Dermis blood vessel endothelial cell (primary cell): ENCODE measurements at regions not wholly inside any gene's neighbourhood (a gene's known extent, or its start where the extent isn't known, plus 50 kb on each side); places are given as distances from the start of the nearest gene placed in this dataset.
"Not testable (repeated sequence)": the region's sequence is repeated elsewhere in the genome, so short reads cannot be mapped to it uniquely, and the experiment has no call there.

Experiments
- DNase-seq: peaks from one replicate; pipeline ENCODE4 v3.0.0; 2010

DNA sequence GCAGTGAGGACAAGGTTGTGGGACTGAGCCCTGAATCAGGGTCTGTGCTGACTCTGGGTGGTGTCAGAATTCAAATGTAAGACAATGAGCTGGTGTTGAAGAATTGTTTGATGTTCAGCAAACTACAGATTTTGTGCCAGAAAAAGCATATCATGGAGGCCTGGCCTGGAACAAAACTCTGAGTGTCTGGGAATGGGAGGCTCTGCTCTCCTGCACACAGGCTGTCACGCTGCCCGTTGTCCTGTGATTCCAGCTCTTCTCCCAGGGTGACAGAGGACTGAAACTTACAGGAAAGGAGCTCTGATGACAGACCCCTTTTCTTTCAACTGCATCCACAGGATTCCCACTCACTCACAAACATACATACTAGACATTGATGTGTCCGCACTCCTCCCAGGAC, 120.1 kb downstream of the ZNF486 start:
- no peak for DNase-seq

DNA sequence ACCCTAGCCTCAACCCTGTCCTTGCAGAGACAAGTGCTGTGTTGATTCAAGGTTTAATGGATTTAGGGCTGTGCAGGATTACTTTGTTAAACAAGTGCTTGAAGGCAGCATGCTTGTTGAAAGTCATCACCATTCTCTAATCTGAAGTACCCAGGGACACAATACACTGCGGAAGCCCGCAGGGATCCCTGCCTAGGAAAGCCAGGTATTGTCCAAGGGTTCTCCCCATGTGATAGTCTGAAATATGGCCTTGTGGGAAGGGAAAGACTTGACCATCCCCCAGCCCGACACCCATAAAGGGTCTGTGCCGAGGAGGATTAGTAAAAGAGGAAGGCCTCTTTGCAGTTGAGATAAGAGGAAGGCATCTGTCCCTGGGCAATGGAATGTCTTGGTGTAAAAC, 118.9 kb downstream of the ZNF486 start:
- not testable (repeated sequence) for DNase-seq

DNA sequence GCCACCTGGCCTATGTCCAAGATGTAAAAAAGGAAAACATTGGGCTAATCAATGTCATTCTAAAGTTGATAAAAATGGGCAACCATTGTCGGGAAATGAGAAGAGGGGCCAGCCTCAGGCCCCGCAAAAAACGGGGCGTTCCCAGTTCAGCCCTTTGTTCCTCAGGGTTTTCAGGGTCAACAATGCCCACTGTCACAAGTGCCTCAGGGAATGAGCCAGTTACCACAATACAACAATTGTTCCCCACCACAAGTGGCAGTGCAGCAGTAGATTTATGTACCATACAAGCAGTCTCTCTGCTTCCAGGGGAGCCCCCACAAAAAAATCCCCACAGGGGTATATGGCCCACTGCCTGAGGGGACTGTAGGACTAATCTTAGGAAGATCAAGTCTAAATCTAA, 112.5 kb downstream of the ZNF486 start:
- no peak for DNase-seq

DNA sequence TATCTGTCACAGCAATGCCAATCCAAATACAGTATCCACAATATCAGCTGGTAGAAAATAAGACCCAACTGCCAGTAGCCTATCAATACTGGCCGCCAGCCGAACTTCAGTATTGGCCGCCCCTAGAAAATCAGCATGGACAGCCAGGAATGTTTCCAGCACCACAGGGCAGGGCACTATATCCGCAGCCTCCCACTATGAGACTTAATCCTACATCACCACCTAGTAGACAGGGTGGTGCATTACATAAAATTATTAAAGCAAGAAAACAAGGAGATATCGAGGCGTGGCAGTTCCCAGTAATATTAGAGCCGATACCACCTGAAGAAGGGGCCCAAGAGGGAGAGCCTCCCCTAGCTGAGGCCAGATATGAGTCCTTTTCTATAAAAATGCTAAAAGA, 111.3 kb downstream of the ZNF486 start:
- no peak for DNase-seq

DNA sequence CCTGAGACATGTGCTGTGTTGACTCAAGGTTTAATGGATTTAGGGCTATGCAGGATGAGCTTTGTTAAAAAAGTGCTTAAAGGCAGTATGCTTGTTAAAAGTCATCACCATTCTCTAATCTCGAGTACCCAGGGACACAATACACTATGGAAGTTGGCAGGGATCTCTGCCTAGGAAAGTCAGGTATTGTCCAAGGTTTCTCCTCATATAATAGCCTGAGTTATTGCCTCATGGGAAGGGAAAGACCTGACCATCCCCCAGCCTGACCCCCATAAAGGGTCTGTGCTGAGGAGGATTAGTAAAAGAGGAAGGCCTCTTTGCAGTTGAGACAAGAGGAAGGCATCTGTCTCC, 109.7 kb downstream of the ZNF486 start:
- not testable (repeated sequence) for DNase-seq

DNA sequence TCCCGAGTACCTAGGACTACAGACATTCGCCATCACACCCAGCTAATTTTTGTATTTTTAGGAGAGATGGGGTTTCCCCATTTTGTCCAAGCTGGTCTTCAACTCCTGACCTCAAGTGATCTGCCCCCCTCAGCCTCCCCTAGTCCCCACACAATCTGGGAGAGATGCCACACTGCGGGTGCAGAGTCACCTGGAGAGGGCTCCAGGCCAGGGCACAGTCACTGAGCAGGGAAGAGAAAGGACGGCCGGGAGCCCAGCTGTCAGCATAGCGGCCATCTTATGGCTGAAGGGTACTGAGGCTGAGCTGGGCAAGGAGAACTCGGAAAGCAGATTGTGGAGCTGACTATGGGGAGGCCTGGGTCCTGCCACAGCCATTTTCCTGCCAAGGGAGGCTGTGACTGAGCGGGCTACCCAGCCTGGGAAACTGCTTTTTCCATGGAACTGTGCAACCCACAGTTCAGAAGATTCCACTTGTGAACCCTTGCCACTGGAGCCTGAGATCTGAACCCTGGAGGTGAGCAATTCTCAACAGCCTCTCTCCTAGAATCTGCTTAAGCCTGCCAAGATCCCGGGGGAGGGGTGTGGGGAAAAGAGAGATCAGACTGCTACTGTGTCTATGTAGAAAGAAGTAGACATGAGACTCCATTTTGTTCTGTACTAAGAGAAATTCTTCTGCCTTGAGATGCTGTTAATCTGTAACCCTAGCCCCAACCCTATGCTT, 109.2 kb downstream of the ZNF486 start:
- no peak for DNase-seq

DNA sequence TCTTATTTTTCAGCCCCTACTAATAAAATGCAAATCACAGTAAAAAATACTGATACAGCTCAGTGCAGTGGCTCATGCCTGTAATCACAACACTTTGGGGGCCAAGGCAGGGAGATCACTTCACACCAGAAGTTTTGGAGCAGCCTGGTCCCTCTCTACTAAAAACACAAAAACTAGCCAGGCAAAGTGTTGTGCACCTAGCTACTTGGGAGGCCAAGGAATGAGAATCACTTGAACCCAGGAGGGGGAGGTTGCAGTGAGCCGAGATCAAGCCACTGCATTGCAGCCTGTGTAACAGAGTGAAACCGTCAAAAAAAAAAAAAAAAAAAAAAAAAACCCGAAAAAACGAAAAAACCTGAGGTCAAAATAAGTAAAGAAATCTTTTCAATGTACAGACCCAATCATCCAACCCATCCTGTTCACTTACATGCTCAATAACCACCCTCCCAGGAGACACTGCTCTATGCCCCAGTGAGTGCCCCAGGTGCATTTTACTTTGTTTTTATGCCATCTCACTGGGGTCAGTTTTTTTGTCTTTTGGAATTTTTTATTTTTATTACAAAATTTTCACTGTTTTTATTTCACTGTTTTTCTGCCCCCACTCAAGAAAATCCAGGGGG, 107.0 kb downstream of the ZNF486 start:
- no peak for DNase-seq

DNA sequence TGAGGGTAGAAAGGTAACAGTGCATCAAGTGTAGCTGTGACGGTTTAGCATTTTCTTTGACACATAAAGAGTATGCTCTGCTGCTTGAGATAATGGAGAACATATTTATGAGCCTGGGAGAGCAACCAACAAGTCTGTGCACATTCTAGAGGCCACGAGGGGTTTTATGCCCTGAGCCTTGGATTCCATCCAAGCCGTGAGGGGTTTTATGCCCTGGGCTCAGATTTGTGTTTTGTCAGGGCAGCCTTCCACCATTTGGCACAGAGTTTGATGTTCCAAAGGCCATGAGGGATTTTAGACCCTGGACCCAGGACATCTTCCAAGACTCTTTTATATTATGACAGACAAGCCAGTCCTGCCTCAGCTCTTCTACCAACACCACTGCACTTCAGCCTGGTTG, 106.4 kb downstream of the ZNF486 start:
- no peak for DNase-seq

DNA sequence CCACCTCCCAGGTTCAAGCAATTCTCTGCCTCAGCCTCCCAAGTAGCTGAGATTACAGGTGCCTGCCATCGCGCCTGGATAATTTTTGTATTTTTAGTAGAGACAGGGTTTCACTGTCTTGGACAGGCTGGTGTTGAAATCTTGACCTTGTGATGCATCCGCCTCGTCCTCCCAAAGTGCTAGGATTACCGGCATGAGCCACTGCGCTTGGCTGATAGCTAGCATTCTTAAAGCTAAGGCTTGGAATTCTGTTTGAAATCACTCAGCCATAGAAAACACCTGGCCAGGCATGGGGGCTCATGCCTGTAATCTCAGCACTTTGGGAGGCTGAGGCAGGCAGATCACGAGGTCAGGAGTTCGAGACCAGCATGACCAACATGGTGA, 105.6 kb downstream of the ZNF486 start:
- DNase-seq = not testable (repeated sequence)

DNA sequence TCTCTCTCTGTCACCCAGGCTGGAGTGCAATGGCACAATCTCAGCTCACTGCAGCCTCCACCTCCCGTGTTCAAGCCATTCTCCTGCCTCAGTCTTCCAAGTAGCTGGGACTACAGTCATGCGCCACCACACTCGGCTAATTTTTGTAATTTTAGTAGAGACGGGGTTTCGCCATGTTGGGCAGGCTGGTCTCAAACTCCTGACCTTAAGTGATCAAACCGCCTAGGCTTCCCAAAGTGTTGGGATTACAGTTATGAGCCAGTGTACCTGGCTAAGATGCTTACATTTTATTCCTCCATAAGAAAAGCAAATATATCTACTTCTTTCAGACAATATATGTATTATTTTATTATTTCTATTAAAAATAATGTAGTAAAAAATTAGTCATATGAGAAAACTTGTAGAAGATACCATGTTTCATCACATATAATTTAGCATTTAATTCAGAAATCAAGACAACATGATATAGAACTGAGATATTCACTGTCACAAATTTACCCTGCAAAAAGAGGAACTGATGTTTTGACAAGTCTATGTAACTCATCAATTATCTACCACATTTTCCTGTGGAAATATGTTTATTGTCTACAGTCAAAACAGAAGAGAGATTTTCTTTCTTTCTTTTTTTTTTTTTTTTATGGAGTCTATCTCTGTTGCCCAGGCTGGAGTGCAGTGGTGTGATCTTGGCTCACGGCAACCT, 105.1 kb downstream of the ZNF486 start:
- not testable (repeated sequence) for DNase-seq

DNA sequence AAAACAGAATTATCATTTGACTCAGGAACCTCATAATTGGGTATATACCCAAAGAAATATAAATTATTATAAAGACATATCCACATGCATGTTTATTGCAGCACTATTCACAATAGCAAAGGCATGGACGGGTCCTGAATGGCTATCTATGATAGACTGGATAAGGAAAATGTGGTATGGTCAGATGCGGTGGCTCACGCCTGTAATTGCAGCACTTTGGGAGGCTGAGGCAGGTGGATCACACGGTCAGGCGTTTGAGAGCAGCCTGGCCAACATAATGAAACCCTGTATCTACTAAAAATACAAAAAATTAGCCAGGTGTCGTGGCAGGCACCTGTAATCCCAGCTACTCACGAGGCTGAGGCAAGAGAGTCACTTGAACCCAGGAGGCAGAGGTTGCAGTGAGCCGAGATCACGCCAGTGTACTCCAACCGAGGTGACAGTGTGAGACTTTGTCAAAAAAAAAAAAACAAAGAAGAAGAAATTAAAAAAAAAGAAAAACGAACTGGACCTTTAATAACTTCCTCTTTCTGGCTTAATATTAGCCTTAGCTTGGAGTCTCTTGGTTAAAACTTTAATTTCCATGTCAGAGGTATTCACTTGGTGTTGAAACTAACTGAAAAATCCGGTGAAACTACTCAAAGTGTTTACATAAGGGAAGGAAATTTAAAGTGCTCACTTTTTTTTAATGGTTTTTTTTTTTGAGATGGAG, 104.4 kb downstream of the ZNF486 start:
- DNase-seq = no peak

DNA sequence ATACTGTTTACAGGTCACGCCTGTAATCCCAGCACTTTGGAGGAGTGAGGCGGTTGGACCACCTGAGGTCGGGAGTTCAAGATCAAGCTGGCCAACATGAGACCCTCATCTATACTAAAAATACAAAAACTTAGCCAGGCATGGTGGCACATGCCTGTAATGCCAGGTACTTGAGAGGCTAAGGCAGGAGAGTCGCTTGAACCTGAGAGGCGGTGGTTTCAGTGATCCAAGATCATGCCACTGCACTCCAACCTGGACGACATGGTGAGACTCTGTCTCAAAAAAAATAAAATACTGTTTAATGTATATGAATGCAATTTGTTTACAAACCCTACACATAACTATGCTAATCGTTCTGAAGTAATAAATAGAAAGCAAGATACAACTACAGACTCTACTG, 102.4 kb downstream of the ZNF486 start:
- DNase-seq = no peak

DNA sequence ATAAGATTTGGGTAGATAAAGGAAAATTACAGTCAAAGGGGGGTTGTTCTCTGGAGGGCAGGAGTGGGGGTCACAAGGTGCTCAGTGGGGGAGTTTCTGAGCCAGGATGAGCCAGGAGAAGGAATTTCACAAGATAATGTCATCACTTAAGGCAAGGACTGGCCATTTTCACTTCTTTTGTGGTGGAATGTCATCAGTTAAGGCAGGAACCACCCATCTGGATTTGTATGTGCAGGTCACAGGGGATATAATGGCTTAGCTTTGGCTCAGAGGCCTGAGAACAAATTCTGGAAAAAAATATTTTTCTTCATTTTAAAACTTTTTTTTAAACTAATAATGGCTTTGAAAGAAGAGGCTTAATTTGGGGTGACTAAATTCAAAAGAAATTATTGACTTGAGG, 94.5 kb downstream of the ZNF486 start:
- DNase-seq = not testable (repeated sequence)

DNA sequence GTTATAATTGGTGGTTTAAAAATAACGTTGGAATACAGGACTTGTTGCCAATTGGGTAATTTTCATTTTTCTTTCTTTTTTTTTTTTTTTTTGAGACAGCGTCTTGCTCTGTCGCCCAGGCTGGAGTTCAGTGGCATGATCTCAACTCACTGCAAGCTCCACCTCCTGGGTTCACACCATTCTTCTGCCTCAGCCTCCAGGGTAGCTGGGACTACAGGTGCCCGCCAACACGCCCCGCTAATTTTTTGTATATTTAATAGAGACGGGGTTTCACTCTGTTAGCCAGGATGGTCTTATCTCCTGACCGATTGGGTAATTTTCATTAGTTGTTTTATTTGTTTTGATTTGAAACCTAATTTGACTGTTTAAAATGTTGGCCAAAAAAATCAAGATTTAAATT, 93.7 kb downstream of the ZNF486 start:
- DNase-seq = not testable (repeated sequence)

DNA sequence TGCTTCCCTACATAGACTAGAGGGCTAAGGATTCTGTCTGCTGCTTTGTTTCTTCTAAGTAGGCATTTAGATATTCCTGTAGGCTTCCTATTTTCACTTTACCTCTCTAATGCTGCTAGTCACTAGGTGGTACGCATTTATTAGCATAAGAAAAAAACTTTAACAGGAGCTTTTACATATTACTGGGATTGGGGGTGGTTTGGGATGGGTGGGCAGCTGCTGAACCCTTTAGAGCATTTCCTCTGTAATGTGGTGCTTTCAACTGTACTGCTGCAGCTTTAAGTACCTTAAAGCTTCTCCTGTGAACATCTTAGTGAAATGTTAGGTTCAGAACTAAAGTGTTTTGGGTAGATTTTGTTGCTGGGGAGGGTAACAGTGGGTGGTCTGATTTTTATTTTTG, 92.6 kb downstream of the ZNF486 start:
- DNase-seq = no peak

DNA sequence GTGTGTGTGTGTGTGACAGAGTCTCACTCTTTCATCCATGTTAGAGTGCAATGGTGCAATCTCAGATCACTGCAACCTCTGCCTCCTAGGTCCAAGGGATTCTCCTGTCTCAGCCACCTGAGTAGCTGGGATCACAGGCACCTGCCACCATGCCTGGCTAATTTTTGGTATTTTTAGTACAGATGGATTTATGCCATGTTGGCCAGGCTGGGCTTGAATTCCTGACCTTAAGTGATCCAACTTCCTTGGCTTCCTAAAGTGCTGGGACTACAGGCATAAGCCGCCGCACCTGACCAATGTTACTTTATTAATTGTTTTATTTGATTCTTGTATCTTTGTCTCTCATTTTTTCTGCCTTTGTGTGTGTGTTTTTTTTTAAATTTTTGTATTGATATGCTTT, 89.6 kb downstream of the ZNF486 start:
- no peak for DNase-seq

DNA sequence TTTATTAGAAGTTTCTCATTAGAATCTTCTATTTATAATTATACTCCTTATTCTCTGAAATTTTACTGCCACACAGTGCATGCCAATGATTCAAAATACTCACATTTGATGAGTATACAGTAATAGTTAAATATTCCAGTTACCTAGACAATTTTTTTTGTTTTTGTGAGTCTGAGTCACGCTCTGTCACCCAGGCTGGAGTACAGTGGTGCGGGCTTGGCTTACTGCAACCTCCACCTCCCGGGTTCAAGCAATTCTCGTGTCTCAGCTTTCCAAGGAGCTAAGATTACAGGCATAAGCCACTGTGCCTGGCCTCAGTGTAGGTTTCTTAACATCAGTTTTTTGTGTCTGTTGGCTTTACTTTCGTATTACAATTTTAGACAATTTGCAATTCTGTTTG, 87.1 kb downstream of the ZNF486 start:
- DNase-seq = no peak

DNA sequence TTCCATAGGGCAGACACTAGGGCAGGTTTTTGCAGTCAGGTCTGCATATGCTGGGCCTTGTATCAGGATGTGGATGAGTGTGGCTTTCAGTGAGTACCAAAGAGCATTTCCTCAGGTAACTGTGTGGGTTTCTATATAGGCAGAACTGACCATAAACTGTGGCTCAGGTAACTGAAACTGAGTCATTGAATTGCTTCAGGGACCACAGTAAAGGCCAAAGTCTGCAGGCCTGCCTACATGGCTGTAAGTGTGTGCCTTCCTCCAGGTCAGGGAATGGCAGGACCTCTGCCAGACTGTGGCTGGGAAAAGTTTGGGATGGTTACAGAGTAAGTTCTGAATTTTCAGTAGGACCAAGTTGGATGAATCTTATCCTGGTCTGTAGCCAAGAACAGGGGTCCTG, 85.6 kb downstream of the ZNF486 start:
- DNase-seq = no peak

DNA sequence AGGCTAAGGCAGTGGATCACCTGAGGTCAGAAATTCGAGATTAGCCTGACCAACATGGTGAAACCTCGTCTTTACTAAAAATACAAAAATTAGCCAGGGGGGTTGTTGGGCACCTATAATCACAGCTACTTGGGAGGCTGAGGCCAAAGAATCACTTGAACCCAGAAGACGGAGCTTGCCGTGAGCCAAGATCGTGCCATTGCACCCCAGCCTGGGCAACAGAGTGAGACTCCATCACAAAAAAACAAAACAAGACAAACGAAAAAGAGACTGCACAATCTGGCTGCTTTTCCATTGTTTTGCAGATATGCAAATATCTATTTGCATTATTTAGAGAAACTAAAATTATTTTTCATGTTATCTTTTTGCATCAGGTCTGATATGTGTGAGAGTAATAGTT, 83.6 kb downstream of the ZNF486 start:
- DNase-seq = no peak

DNA sequence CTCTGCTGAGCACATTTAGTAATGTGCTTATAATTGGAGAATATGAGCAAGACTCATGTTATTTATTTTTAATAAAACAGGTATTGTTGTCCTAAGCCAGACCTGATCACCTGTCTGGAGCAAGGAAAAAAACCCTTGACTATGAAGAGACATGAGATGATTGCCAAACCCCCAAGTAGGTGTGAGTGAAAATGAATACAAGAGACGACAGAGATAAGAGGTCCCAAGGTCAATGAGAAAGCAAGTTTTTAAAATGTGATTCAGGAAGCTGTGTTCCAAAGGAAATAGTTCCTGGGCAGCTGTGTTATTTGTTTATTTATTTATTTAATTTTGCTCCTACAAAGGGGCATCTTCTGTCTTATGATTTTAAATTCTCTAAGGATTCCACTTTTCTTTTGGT, 83.1 kb downstream of the ZNF486 start:
- DNase-seq = no peak
